ENCODE measurements at regions not wholly inside any gene's neighbourhood (a gene's known extent, or its start where the extent isn't known, plus 50 kb on each side); places are given as distances from the start of the nearest gene placed in this dataset.

- no peak for TF ChIP-seq CTCF (IDR thresholded peaks at IDR 0.05)
- TF ChIP-seq EP300 (IDR thresholded peaks at IDR 0.05): no peak
Observed at GRCh38 chr13:59279576-59279975, 884.2 kb downstream of the DIAPH3 start.

Data from gastroesophageal sphincter (tissue), 3 donors.